SK-N-SH treated with all-trans-retinoic acid at 6 μM for 48 hours (cell line): ENCODE measurements at regions not wholly inside any gene's neighbourhood (a gene's known extent, or its start where the extent isn't known, plus 50 kb on each side); places are given as distances from the start of the nearest gene placed in this dataset.

Experiments used
- ATAC-seq: fragments of 200-7000 bp; cut with Tn5 transposase; 3 replicates; pipeline ENCODE4 v1.9.1; 2020; ENCODE audit warnings: mild to moderate bottlenecking, moderate library complexity
- ARNTL ChIP-seq: fragments of 450-650 bp; formaldehyde crosslinking; IDR thresholded peaks from 2 replicates; pipeline ENCODE4 v1.5.0; 2020; ENCODE audit warnings: low read depth, mild to moderate bottlenecking, moderate library complexity, borderline replicate concordance
- BACH2 ChIP-seq: fragments of 250-450 bp; sonication (Bioruptor Pico); IDR thresholded peaks from 2 replicates; pipeline ENCODE4 v1.9.0; 2021; ENCODE audit warnings: mild to moderate bottlenecking, borderline replicate concordance
- CSDC2 ChIP-seq: fragments of 250-450 bp; sonication (Bioruptor Pico); IDR thresholded peaks from 2 replicates; pipeline ENCODE4 v1.5.0; 2020; ENCODE audit warnings: mild to moderate bottlenecking, moderate library complexity
- ESRRG ChIP-seq: fragments of 250-450 bp; sonication (Bioruptor Pico); IDR thresholded peaks from 2 replicates; pipeline ENCODE4 v1.6.1; 2021; ENCODE audit warnings: mild to moderate bottlenecking
- GLIS3 ChIP-seq: fragments of 250-450 bp; sonication (Bioruptor Pico); IDR thresholded peaks from 2 replicates; pipeline ENCODE4 v1.5.0; 2020; ENCODE audit warnings: mild to moderate bottlenecking, moderate library complexity
- ISL1 ChIP-seq: fragments of 250-450 bp; sonication (Bioruptor Pico); IDR thresholded peaks from 2 replicates; pipeline ENCODE4 v2.1.2; 2022; ENCODE audit warnings: mild to moderate bottlenecking, moderate library complexity
- OSR1 ChIP-seq: fragments of 250-450 bp; sonication (Bioruptor Pico); IDR thresholded peaks from 2 replicates; pipeline ENCODE4 v1.8.0; 2022; ENCODE audit warnings: moderate library complexity, mild to moderate bottlenecking, inconsistent platforms
- PPARA ChIP-seq: fragments of 250-450 bp; sonication (Bioruptor Pico); IDR thresholded peaks from 2 replicates; pipeline ENCODE4 v1.5.0; 2020; ENCODE audit warnings: mild to moderate bottlenecking, borderline replicate concordance
- SNAI2 ChIP-seq: fragments of 250-450 bp; sonication (Bioruptor Pico); IDR thresholded peaks from 2 replicates; pipeline ENCODE4 v1.5.0; 2020; ENCODE audit warnings: mild to moderate bottlenecking, moderate library complexity
- ZC3H10 ChIP-seq: fragments of 250-450 bp; sonication (Bioruptor Pico); IDR thresholded peaks from 2 replicates; pipeline ENCODE4 v1.5.1; 2021; ENCODE audit warnings: mild to moderate bottlenecking, moderate library complexity
- ZFP3 ChIP-seq: fragments of 250-450 bp; sonication (Bioruptor Pico); IDR thresholded peaks from 2 replicates; pipeline ENCODE4 v1.5.0; 2020; ENCODE audit warnings: mild to moderate bottlenecking, moderate library complexity
- ZFP30 ChIP-seq: fragments of 450-650 bp; formaldehyde crosslinking; IDR thresholded peaks from 2 replicates; pipeline ENCODE4 v1.5.0; 2022; ENCODE audit warnings: mild to moderate bottlenecking, moderate library complexity
- ZNF565 ChIP-seq: fragments of 450-650 bp; formaldehyde crosslinking; conservative IDR thresholded peaks from 2 replicates; pipeline ENCODE4 v1.5.0; 2020; ENCODE audit warnings: low read depth, mild to moderate bottlenecking, moderate library complexity
- ZNF70 ChIP-seq: fragments of 450-650 bp; formaldehyde crosslinking; IDR thresholded peaks from 2 replicates; pipeline ENCODE4 v1.5.0; 2020; ENCODE audit warnings: mild to moderate bottlenecking, moderate library complexity
- ZNF8 ChIP-seq: fragments of 450-650 bp; formaldehyde crosslinking; IDR thresholded peaks from 2 replicates; pipeline ENCODE4 v1.5.0; 2020; ENCODE audit warnings: mild to moderate bottlenecking, moderate library complexity
- TF ChIP-seq, protein P1 (sequence below): fragments of 250-450 bp; sonication (Bioruptor Pico); IDR thresholded peaks from 2 replicates; pipeline ENCODE4 v1.8.0; 2021; ENCODE audit warnings: low read depth, mild to moderate bottlenecking, moderate library complexity, borderline replicate concordance
- TF ChIP-seq, protein P2 (sequence below): fragments of 250-450 bp; sonication (Bioruptor Pico); IDR thresholded peaks from 2 replicates; pipeline ENCODE4 v1.8.0; 2020; ENCODE audit warnings: mild to moderate bottlenecking, moderate library complexity, borderline replicate concordance

DNA sequence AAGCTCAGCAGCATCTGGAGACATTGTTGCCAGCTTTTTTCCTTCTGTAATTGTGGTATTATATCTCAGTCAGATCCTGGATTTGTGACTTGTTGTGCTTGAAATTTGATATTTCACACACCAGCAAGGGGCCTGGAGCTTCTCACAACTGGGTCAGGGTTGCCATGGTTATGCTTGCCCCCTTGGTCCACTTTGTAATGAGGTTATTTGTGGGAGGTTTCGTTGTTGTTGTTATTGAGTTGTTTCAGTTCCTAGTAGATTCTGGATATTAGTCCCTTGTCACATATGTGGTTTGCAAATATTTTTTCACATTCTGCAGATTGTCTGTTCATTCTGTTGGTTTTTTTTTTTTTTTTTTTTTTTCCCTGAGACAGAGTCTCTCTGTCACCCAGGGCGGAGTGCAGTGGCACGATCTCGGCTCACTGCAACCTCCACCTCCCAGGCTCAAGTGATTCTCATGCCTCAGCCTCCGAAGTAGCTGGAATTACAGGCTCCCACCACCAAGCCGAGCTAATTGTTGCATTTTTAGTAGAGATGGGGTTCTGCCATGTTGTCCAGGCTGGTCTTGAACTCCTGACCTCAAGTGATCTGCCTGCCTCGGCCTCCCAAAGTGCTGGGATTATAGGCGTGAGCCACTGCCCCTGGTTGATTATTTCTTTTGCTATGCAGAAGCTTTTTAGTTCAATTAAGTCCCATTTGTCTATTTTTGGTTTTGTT is 80.6 kb upstream of the ETV6 start (continued):
- TF ChIP-seq, protein P1, sequence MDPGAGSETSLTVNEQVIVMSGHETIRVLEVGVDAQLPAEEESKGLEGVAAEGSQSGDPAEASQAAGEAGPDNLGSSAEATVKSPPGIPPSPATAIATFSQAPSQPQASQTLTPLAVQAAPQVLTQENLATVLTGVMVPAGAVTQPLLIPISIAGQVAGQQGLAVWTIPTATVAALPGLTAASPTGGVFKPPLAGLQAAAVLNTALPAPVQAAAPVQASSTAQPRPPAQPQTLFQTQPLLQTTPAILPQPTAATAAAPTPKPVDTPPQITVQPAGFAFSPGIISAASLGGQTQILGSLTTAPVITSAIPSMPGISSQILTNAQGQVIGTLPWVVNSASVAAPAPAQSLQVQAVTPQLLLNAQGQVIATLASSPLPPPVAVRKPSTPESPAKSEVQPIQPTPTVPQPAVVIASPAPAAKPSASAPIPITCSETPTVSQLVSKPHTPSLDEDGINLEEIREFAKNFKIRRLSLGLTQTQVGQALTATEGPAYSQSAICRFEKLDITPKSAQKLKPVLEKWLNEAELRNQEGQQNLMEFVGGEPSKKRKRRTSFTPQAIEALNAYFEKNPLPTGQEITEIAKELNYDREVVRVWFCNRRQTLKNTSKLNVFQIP: no peak
- TF ChIP-seq ZC3H10: no peak
- no peak for TF ChIP-seq GLIS3 (CRISPR knock-in tag)
- TF ChIP-seq SNAI2 (CRISPR knock-in tag): no peak
- no peak for TF ChIP-seq ZNF70 (CRISPR knock-in tag)
- no peak for TF ChIP-seq ISL1 (CRISPR knock-in tag)
- TF ChIP-seq OSR1 (CRISPR knock-in tag): no peak
- TF ChIP-seq, protein P2, sequence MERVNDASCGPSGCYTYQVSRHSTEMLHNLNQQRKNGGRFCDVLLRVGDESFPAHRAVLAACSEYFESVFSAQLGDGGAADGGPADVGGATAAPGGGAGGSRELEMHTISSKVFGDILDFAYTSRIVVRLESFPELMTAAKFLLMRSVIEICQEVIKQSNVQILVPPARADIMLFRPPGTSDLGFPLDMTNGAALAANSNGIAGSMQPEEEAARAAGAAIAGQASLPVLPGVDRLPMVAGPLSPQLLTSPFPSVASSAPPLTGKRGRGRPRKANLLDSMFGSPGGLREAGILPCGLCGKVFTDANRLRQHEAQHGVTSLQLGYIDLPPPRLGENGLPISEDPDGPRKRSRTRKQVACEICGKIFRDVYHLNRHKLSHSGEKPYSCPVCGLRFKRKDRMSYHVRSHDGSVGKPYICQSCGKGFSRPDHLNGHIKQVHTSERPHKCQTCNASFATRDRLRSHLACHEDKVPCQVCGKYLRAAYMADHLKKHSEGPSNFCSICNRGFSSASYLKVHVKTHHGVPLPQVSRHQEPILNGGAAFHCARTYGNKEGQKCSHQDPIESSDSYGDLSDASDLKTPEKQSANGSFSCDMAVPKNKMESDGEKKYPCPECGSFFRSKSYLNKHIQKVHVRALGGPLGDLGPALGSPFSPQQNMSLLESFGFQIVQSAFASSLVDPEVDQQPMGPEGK: no peak
- TF ChIP-seq ZNF565 (CRISPR knock-in tag): no peak

DNA sequence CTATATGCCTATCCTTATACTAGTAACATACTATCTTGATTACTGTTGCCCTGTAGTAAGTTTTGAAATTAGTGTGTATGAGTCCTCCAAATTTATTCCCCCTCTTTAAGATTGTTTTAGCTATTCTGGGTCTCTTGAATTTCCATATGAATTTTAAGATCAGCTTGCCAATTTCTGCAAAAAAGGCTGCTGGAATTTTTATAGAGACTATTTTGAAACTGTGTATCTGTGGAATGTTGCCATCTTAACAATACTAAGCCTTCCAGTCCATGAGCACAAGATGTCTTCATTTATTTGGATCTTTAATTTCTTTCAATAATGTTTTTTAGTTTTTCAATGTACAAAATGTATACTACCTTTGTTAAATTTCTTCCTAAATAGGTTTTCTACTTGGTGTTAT is 79.8 kb upstream of the ETV6 start:
- no peak for TF ChIP-seq ARNTL
- no peak for ATAC-seq

DNA sequence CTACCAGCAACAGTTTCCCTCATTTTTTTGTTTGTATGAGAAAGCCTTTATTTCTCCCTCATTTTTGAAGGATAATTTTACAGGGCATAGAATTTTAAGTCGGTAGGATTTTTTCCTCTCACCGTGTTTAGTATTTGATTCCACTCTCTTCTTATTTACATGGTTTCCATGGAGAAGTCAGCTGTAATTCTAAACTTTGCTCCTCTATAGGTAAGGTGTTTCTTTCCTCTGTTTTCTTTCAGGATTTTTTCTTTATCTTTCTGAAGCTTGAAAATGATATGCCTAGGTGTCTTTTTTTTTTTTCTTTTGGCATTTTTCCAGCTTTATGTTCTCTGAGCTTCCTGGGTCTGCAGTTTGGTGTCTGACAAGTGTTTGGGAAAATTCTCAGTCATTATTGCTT is 75.6 kb upstream of the ETV6 start:
- TF ChIP-seq, protein P1: no peak
- TF ChIP-seq ISL1 (CRISPR knock-in tag): no peak
- TF ChIP-seq, protein P2: no peak
- TF ChIP-seq ARNTL: no peak
- no peak for TF ChIP-seq PPARA (CRISPR knock-in tag)
- no peak for ATAC-seq

DNA sequence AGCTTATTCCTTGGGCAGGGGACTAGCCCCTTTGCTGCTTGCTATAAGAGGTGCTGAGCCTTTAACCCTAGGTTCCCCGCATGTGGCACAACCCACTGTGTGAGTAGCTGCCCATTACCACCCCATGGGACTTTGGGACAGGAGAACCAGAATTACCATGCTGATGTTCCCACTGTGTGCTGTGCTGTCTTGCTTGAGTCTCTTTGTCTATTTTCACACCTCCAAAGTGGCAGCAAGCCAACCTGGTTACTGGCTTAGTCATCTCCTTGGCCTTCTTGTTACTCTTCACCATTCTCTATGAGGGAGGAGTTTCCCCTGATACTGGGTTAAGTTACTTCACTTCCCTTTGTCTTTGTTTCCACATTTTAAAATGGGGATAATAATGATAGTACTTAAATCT is 73.4 kb upstream of the ETV6 start:
- no peak for ATAC-seq
- TF ChIP-seq, protein P2: no peak
- TF ChIP-seq ZFP30 (CRISPR knock-in tag) (no peak), ZNF8 (no peak), ZNF565 (CRISPR knock-in tag) (no peak), CSDC2 (CRISPR knock-in tag) (no peak), ESRRG (no peak), PPARA (CRISPR knock-in tag) (no peak), ARNTL (no peak), ZFP3 (CRISPR knock-in tag) (no peak), GLIS3 (CRISPR knock-in tag) (no peak), BACH2 (CRISPR knock-in tag) (no peak), OSR1 (CRISPR knock-in tag) (no peak), ZC3H10 (no peak)
- TF ChIP-seq, protein P1: no peak
- TF ChIP-seq, all 23 proteins: peak for 0
